Choroid plexus epithelial cell (primary cell): ENCODE measurements at regions not wholly inside any gene's neighbourhood (a gene's known extent, or its start where the extent isn't known, plus 50 kb on each side); places are given as distances from the start of the nearest gene placed in this dataset.

Experiments
- DNase-seq: peaks from one replicate; pipeline ENCODE4 v3.0.0-alpha.2; 2010; ENCODE audit warnings: low read depth
- H3K4me3 ChIP-seq: 2 replicates; pipeline ENCODE4 v1.5.1; 2011; ENCODE audit warnings: low read depth, mild to moderate bottlenecking, control low read depth, low read length, moderate library complexity
- TF ChIP-seq, protein P1 (sequence below): conservative IDR thresholded peaks from 2 replicates; pipeline ENCODE4 v1.5.1; 2011; ENCODE audit warnings: low read depth, mild to moderate bottlenecking, control low read depth, inconsistent platforms, low read length, moderate library complexity

DNA sequence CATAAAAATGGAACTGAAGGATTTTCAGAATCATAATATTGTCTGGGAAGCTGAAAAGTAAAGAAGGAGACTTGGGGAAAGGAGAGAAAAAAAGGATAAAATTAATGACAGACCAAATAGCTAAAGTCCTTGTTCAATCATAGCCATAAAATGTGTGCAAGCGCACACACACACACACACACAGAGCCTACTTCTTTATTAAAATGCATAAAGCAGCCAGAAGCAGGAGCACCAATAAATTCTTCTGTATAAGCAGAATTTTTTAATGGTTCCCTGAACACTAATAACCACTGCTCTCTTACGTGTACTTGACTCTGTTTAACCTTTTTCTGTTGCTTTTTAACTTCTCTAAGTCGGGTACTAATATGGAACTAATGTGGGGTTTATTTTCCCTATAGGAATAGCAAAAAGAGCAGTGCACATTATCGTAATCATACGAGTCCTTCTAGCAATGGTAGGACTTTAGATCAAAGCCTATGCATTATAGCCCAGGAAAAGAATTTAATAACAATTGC is 131.0 kb upstream of the PSMD7 start:
- no peak for DNase-seq
- TF ChIP-seq, protein P1, sequence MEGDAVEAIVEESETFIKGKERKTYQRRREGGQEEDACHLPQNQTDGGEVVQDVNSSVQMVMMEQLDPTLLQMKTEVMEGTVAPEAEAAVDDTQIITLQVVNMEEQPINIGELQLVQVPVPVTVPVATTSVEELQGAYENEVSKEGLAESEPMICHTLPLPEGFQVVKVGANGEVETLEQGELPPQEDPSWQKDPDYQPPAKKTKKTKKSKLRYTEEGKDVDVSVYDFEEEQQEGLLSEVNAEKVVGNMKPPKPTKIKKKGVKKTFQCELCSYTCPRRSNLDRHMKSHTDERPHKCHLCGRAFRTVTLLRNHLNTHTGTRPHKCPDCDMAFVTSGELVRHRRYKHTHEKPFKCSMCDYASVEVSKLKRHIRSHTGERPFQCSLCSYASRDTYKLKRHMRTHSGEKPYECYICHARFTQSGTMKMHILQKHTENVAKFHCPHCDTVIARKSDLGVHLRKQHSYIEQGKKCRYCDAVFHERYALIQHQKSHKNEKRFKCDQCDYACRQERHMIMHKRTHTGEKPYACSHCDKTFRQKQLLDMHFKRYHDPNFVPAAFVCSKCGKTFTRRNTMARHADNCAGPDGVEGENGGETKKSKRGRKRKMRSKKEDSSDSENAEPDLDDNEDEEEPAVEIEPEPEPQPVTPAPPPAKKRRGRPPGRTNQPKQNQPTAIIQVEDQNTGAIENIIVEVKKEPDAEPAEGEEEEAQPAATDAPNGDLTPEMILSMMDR: no peak
- H3K4me3 ChIP-seq: no peak overlapping the region

DNA sequence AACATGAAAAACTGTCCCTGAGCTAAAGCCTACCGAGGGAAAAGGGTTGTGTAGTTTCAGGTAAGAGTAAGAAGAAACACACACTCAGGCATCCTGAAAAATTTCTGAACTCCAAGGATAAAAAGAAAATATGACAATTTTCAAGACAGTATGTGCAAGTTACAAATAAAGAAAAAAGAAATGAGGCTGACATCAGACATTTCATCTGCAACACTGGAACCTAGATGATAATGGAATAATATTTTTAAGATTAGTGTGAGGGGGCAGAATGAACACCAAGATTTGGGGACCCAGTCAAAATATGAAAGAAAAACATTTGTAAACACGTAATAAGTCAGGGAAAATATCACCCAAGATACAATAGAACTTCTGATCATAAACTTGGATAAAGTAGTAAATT is 135.9 kb upstream of the PSMD7 start:
- no peak overlapping the region for H3K4me3 ChIP-seq
- TF ChIP-seq, protein P1: no peak
- DNase-seq: no peak

DNA sequence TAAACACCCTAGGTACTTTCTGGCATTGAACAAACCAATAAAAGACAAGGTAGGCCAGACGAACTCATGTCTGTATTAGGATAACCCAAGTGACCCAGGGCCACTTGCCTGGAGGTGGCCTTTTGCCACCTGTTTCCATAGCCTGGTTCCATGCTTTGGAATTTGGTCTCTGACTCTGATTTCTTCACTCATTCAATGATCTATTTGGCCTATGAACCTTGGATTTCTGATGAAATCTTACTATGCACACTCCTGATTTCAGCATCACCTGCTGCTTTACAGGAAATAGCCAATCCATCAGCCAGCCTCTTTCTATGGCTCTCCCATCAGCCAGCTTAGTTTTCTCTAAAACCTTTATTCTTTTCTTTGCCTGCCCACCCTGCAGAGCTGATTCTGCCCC is 142.8 kb upstream of the PSMD7 start:
- no peak overlapping the region for H3K4me3 ChIP-seq
- DNase-seq: no peak
- TF ChIP-seq, protein P1: no peak

DNA sequence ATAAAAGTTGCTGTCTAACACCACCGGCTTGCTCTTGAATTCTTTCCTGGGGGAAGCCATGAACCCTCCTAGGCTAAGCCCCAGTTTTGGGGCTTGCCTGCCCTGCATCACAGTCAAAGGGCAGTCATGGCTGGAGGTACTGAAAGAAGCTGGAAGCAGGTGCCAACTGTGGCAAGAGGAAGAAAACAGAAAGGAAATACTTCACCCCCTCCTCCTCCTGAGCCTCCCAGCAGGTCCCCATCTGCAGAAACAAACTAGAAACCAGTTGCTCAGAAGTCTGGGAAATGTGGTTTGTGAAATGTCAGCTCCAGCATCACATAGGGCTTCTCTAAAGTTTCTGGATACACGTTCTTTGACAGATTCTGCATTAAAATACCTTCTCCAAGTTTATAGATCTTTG is 150.0 kb upstream of the PSMD7 start:
- DNase-seq: no peak
- TF ChIP-seq, protein P1: no peak
- H3K4me3 ChIP-seq: no peak overlapping the region

DNA sequence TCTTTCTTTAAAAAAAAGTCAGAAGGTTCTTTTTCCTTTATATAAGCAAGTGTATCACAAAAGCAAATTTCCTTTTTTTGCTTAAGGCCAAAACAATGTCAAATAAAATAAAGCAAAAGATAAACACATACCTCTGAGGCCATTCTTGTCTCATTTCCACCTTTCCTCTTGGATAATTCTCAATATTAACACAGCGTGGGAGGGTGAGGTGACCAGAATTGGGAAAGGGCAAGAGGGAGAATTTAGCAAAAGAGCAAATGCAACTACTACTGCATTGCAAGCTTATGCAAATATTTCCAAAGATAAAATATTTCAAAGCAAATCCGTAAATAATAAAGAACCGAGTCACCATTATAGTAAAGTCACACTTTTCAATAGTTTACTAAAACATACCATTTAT is 153.4 kb upstream of the PSMD7 start:
- H3K4me3 ChIP-seq: no peak overlapping the region
- TF ChIP-seq, protein P1: no peak
- no peak for DNase-seq

DNA sequence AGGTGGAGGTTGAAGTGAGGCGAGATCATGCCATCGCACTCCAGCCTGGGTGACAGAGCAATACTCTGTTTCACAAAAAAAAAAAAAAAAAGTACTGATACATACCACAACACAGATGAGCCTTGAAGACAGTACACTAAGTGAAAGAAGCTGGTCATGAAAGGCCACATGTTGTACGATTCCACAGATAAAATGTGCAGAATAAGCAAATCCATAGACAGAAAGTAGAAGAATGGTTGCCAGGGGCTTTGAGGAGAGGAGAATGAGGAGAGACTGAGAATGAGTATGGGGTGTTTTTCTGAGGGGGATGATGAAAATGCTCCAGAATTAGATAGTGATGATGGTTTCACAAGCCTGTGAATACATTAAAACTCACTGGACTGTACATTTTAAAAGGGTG is 155.6 kb upstream of the PSMD7 start:
- H3K4me3 ChIP-seq: no peak overlapping the region
- TF ChIP-seq, protein P1: no peak
- DNase-seq: no peak

DNA sequence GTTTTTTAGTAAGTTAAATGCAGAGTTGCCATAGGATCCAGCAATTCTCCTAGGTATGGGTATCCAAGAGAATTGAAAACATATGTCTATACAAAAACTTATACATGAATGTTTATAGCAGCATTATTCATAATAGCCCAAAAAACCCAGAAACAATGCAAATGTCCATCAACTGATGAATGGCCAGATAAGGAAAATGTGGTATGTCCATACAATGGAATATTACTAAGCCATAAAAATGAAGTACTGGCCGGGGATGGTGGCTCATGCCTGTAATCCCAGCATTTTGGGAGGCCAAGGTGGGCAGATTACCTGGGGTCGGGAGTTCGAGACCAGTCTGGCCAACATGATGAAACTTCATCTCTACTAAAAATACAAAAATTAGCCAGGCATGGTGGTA is 156.1 kb upstream of the PSMD7 start:
- no peak for DNase-seq
- H3K4me3 ChIP-seq: no peak overlapping the region
- TF ChIP-seq, protein P1: no peak
